SK-N-SH (cell line): ENCODE measurements at regions not wholly inside any gene's neighbourhood (a gene's known extent, or its start where the extent isn't known, plus 50 kb on each side); places are given as distances from the start of the nearest gene placed in this dataset.

Experiments used
- CTCF ChIA-PET: fragments of 300-600, 350-600 bp; formaldehyde crosslinking; extraction: SDS; loops from one replicate; lab custom pipeline; 2021; lab: Yijun Ruan, JAX
- POLR2A ChIA-PET: fragments of 350-600 bp; sonication (Branson Sonifier 250); formaldehyde crosslinking; extraction: SDS; loops from one replicate; lab custom pipeline; 2020; ENCODE audit warnings: antibody characterized with exemption, inconsistent platforms; lab: Yijun Ruan, JAX
- DNase-seq: peaks from one replicate; pipeline ENCODE4 v3.0.0; 2012
- H2AFZ ChIP-seq: fragments of 200-600 bp; sonication (generic); 2 replicates; pipeline ENCODE4 v1.8.1; 2016; ENCODE audit warnings: antibody characterized with exemption, mild to moderate bottlenecking, low read depth
- H3F3A ChIP-seq: fragments of 200-600 bp; sonication (generic); replicated peaks from 2 replicates; pipeline ENCODE3; 2016; ENCODE audit warnings: antibody characterized with exemption, mild to moderate bottlenecking; ENCODE audit not compliant: insufficient read depth
- H3K27ac ChIP-seq, 2 experiments: fragments of 200-500 bp in 1 of 2; fragments of 200-600 bp in 1 of 2; sonication (Bioruptor generic) in 1 of 2; sonication (generic), shearing (Covaris generic) in 1 of 2; 2 replicates each; pipeline versions ENCODE4 v1.5.1 to v1.6.1; 2014 to 2016; ENCODE audit warnings: low read depth in 2 of 2, inconsistent platforms in 1 of 2, low read length in 1 of 2, mild to moderate bottlenecking in 1 of 2, mixed read lengths in 1 of 2
- H3K27me3 ChIP-seq: fragments of 200-600 bp; sonication (generic), shearing (Covaris generic); 2 replicates; pipeline ENCODE4 v1.6.1; 2016; ENCODE audit warnings: mixed run types; ENCODE audit not compliant: insufficient read depth
- H3K36me3 ChIP-seq, 2 experiments: fragments of 200-500 bp in 1 of 2; fragments of 200-600 bp in 1 of 2; sonication (Bioruptor generic) in 1 of 2; sonication (generic) in 1 of 2; replicated peaks in 1 of 2; 2 replicates each; pipeline versions ENCODE3 to v1.5.1; 2014 to 2016; ENCODE audit warnings: low read length in 1 of 2, mild to moderate bottlenecking in 1 of 2; ENCODE audit not compliant: insufficient read depth in 2 of 2, control insufficient read depth in 1 of 2
- H3K4me1 ChIP-seq, 2 experiments: fragments of 200-500 bp in 1 of 2; fragments of 200-600 bp in 1 of 2; sonication (Bioruptor generic) in 1 of 2; sonication (generic), shearing (Covaris generic) in 1 of 2; 2 replicates each; pipeline versions ENCODE4 v1.5.1 to v1.6.1; 2014 to 2016; ENCODE audit warnings: low read depth in 1 of 2, low read length in 1 of 2, mixed run types in 1 of 2; ENCODE audit not compliant: insufficient read depth in 2 of 2, control insufficient read depth in 1 of 2
- H3K4me2 ChIP-seq: fragments of 200-600 bp; sonication (generic), shearing (Covaris generic); 2 replicates; pipeline ENCODE4 v1.6.1; 2017; ENCODE audit warnings: mixed run types
- H3K4me3 ChIP-seq, 2 experiments: fragments of 200-500 bp in 1 of 2; fragments of 200-600 bp in 1 of 2; sonication (Bioruptor generic) in 1 of 2; sonication (generic), shearing (Covaris generic) in 1 of 2; 2 replicates each; pipeline versions ENCODE4 v1.5.1 to v1.8.1; 2014 to 2016; ENCODE audit warnings: low read depth in 2 of 2, inconsistent platforms in 1 of 2, low read length in 1 of 2, mild to moderate bottlenecking in 1 of 2, mixed read lengths in 1 of 2, moderate library complexity in 1 of 2
- H3K79me2 ChIP-seq: fragments of 200-600 bp; sonication (generic); 2 replicates; pipeline ENCODE4 v1.8.1; 2017; ENCODE audit warnings: mild to moderate bottlenecking; ENCODE audit not compliant: insufficient read depth
- H3K9ac ChIP-seq: fragments of 200-600 bp; sonication (generic); 2 replicates; pipeline ENCODE4 v1.6.1; 2017; ENCODE audit warnings: mixed run types
- H3K9me2 ChIP-seq: fragments of 200-600 bp; sonication (generic); 2 replicates; pipeline ENCODE4 v1.6.1; 2017; ENCODE audit warnings: mixed run types
- H3K9me3 ChIP-seq: fragments of 200-600 bp; sonication (generic); 2 replicates; pipeline ENCODE4 v1.6.1; 2017; ENCODE audit warnings: mixed run types, mild to moderate bottlenecking, moderate library complexity
- H4K20me1 ChIP-seq: fragments of 200-600 bp; sonication (generic); 2 replicates; pipeline ENCODE4 v1.6.1; 2017; ENCODE audit warnings: mild to moderate bottlenecking, mixed run types; ENCODE audit not compliant: insufficient read depth
- FOSL2 ChIP-seq: IDR thresholded peaks from 2 replicates; pipeline ENCODE4 v1.4.0; 2012; ENCODE audit warnings: low read depth, mild to moderate bottlenecking, moderate library complexity, borderline replicate concordance
- FOXM1 ChIP-seq: IDR thresholded peaks from 2 replicates; pipeline ENCODE4 v1.4.0; 2012; ENCODE audit warnings: low read depth, mild to moderate bottlenecking
- GATA2 ChIP-seq: sonication (generic); formaldehyde crosslinking; IDR thresholded peaks from 2 replicates; pipeline ENCODE4 v1.5.0; 2020; ENCODE audit warnings: mild to moderate bottlenecking, missing genetic modification reagents
- MXI1 ChIP-seq: IDR thresholded peaks from 2 replicates; pipeline ENCODE4 v1.6.1; 2012; ENCODE audit warnings: mild to moderate bottlenecking, low read depth, low read length, improper control_type of control experiment
- POLR2AphosphoS5 ChIP-seq: IDR thresholded peaks from 2 replicates; pipeline ENCODE4 v1.6.1; 2012; ENCODE audit warnings: low read depth, low read length
- RAD21 ChIP-seq: IDR thresholded peaks from 2 replicates; pipeline ENCODE4 v1.6.1; 2012; ENCODE audit warnings: mild to moderate bottlenecking, low read length
- RFX5 ChIP-seq: IDR thresholded peaks from 2 replicates; pipeline ENCODE4 v1.6.1; 2012; ENCODE audit warnings: mild to moderate bottlenecking, improper control_type of control experiment, low read length
- YY1 ChIP-seq: IDR thresholded peaks from 2 replicates; pipeline ENCODE4 v1.4.0; 2012; ENCODE audit warnings: low read depth, mild to moderate bottlenecking
- WGBS: methylation state at CpG from one replicate; pipeline ENCODE4 v1.1.6; 2017; ENCODE audit warnings: low lambda C conversion rate; 5-methylcytosine and 5-hydroxymethylcytosine counted together
- TF ChIP-seq, protein P1 (sequence below): IDR thresholded peaks from 2 replicates; pipeline ENCODE4 v1.4.0; 2012; ENCODE audit warnings: low read depth, borderline replicate concordance
- TF ChIP-seq, protein P2 (sequence below): fragments of 200-600 bp; sonication (generic); IDR thresholded peaks from 2 replicates; pipeline ENCODE4 v1.6.1; 2017; ENCODE audit warnings: antibody characterized with exemption, mild to moderate bottlenecking, moderate library complexity

DNA sequence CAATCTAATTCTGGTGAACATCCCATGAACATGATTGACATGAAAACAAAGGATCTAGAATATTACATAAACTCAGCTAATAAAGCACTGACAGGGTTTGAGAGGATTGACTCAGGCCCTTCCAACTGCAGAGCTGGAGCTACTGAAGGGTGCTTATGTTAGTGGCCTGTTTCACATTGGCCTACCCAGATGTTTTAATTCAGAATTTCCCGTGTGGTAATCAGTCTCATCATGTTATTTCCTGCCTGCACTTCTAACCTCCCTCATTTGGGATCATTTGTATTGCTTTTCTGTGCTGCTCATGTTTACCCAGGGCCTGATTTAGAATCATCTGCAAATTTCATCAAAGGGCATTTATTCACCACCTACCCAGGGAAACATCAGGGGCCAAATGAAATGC is 270.3 kb downstream of the PLPP3 start:
- TF ChIP-seq RFX5 = no peak
- no peak for TF ChIP-seq FOSL2
- TF ChIP-seq, all 33 proteins: peak for 0
- Histone ChIP-seq H2AFZ (no peak overlapping the region), H3K9me2 (no peaks in the 10 kb centered on the region), H3K4me1 (peaks cover 0 to 2% of the 10 kb centered on the region in 2 experiments; a peak in 1 of 4 replicates), H3K9me3 (no peaks in the 10 kb centered on the region), H4K20me1 (no peaks in the 10 kb centered on the region), H3K36me3 (no peaks in the 10 kb centered on the region), H3K27ac (no peak overlapping the region), H3K79me2 (no peaks in the 10 kb centered on the region), H3K4me3 (no peak overlapping the region), H3K27me3 (no peaks in the 10 kb centered on the region), H3F3A (no peaks in the 10 kb centered on the region), H3K9ac (no peak overlapping the region), H3K4me2 (no peak overlapping the region)
- ChIA-PET CTCF (no interaction called here), POLR2A (no interaction called here)
- DNase-seq = no peak
- 43% methylated on average over 1 of the region's 1 CpG for WGBS

DNA sequence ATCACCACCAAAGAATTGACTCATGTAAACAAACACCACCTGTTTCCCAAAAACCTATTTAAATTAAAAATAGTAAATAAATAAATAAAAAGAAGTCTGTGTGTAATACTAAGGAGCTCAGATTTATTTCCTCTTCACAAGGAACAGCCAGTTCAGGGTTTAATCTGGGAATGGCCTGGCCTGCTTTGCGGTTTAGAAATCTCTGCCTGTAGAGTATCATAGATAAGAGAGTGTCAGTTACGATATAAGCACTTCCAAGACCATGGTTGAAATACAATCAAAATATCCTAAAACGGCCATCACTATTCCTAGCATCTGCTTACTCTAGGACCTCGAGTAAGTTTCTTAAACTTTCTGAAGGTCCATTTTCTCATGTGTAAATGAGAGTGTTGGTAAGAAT is 274.4 kb downstream of the PLPP3 start:
- ChIA-PET CTCF (no interaction called here), POLR2A (no interaction called here)
- H3K27me3 ChIP-seq = no peaks in the 10 kb centered on the region
- no peak overlapping the region for H3K4me3 ChIP-seq
- no peak overlapping the region for H3K9ac ChIP-seq
- H3K27ac ChIP-seq = no peak overlapping the region
- peaks cover 19% of the 10 kb centered on the region for H3F3A ChIP-seq
- H3K36me3 ChIP-seq = no peaks in the 10 kb centered on the region
- H4K20me1 ChIP-seq = no peaks in the 10 kb centered on the region
- H3K79me2 ChIP-seq = no peaks in the 10 kb centered on the region
- H3K4me2 ChIP-seq = no peak overlapping the region
- no peak for DNase-seq
- TF ChIP-seq, protein P1, sequence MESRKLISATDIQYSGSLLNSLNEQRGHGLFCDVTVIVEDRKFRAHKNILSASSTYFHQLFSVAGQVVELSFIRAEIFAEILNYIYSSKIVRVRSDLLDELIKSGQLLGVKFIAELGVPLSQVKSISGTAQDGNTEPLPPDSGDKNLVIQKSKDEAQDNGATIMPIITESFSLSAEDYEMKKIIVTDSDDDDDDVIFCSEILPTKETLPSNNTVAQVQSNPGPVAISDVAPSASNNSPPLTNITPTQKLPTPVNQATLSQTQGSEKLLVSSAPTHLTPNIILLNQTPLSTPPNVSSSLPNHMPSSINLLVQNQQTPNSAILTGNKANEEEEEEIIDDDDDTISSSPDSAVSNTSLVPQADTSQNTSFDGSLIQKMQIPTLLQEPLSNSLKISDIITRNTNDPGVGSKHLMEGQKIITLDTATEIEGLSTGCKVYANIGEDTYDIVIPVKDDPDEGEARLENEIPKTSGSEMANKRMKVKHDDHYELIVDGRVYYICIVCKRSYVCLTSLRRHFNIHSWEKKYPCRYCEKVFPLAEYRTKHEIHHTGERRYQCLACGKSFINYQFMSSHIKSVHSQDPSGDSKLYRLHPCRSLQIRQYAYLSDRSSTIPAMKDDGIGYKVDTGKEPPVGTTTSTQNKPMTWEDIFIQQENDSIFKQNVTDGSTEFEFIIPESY = no peak
- no peak for TF ChIP-seq YY1
- WGBS = 74% methylated on average over 4 of the region's 4 CpGs
- peaks cover 6 to 10% of the 10 kb centered on the region in 2 experiments; a peak in 1 of 4 replicates for H3K4me1 ChIP-seq
- no peak overlapping the region for H2AFZ ChIP-seq
- H3K9me2 ChIP-seq = no peaks in the 10 kb centered on the region
- no peaks in the 10 kb centered on the region for H3K9me3 ChIP-seq

DNA sequence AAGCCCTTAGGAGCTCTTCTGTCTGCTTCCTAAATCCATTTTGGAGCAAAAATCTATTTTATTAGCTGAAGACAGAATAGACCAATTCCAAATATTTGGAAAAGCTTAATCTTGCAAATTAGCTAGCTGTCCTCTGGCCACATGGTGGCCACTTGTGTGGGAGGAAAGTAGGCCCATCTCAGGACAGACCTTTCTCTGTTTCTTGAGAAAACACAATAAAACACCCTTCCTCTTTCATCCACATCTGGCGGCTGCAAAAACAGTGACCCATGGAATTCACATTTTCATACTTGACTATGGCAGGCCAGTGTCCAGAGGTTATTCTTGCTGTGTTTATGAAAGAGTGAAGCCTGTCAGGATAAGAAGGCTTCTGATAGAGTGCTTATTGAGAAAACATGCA is 275.6 kb downstream of the PLPP3 start:
- no peak overlapping the region for H3K27ac ChIP-seq
- H4K20me1 ChIP-seq = no peaks in the 10 kb centered on the region
- H3K27me3 ChIP-seq = no peaks in the 10 kb centered on the region
- CTCF ChIA-PET = no interaction called here
- H3K36me3 ChIP-seq = no peaks in the 10 kb centered on the region
- H3K9me2 ChIP-seq = no peaks in the 10 kb centered on the region
- DNase-seq = no peak
- no peak overlapping the region for H3K4me2 ChIP-seq
- H3F3A ChIP-seq = peaks cover 19% of the 10 kb centered on the region
- no peak for TF ChIP-seq FOSL2
- no peak for TF ChIP-seq GATA2 (CRISPR knock-in tag)
- no peak for TF ChIP-seq POLR2AphosphoS5
- no peak for TF ChIP-seq MXI1
- TF ChIP-seq, protein P2, sequence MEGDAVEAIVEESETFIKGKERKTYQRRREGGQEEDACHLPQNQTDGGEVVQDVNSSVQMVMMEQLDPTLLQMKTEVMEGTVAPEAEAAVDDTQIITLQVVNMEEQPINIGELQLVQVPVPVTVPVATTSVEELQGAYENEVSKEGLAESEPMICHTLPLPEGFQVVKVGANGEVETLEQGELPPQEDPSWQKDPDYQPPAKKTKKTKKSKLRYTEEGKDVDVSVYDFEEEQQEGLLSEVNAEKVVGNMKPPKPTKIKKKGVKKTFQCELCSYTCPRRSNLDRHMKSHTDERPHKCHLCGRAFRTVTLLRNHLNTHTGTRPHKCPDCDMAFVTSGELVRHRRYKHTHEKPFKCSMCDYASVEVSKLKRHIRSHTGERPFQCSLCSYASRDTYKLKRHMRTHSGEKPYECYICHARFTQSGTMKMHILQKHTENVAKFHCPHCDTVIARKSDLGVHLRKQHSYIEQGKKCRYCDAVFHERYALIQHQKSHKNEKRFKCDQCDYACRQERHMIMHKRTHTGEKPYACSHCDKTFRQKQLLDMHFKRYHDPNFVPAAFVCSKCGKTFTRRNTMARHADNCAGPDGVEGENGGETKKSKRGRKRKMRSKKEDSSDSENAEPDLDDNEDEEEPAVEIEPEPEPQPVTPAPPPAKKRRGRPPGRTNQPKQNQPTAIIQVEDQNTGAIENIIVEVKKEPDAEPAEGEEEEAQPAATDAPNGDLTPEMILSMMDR = no peak
- no peak for TF ChIP-seq RAD21
- TF ChIP-seq FOXM1 = no peak
- no peak for TF ChIP-seq RFX5
- TF ChIP-seq, protein P1 = no peak
- POLR2A ChIA-PET = no interaction called here
- 95% methylated on average over 1 of the region's 1 CpG for WGBS
- H3K4me1 ChIP-seq = peaks cover 6 to 10% of the 10 kb centered on the region in 2 experiments; a peak in 1 of 4 replicates
- no peak overlapping the region for H3K9ac ChIP-seq
- no peaks in the 10 kb centered on the region for H3K79me2 ChIP-seq
- no peaks in the 10 kb centered on the region for H3K9me3 ChIP-seq
- H2AFZ ChIP-seq = no peak overlapping the region
- no peak overlapping the region for H3K4me3 ChIP-seq
